ENCODE measurements at regions not wholly inside any gene's neighbourhood (a gene's known extent, or its start where the extent isn't known, plus 50 kb on each side); places are given as distances from the start of the nearest gene placed in this dataset.

DNA sequence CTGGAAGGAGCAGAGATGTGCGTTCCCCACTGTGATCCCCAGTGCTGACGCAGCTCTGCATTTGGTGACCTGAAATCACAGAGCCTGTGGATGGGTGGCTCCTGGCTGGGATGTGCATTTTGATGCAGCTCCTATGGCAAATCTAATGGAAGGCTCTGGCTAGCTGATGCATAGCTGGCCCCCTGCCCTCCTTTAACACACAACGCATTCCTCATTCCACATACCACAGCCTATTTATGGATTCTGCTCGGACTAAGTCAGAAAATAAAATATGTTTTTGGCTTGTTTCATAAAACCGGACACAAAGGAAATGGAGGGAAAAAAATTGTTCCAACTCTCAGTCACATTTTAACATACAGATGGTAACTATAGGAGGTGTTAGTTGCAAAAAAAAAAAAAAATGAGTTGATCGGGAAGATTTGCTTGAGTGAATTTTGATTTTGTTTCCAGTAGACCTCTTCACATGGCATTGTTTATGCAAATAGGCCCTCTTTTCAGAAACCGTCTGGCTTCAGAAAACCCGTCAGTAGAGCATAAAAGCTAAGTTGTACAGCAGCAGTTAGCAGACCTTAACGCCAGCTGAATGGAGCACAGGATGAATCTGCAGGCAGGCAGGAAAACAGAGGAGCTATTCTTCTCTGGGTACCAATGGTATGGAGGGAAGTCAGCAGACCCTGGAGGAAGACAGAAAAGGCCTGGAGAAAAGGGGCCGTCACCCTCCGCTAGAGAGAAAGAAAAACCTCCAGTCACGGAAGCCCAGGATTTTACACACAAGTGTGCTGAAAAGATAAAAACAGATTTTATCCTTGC, 215.4 kb downstream of the HDGFL1 start:
- H3K27me3 ChIP-seq (ENCODE audit: insufficient read depth in 3 of 3, low read length in 2 of 3), result no peaks in the 10 kb centered on the region
- WGBS, 3 donors, result 48 to 57% (median 55%) methylated on average over 12 of the region's 12 CpGs
- TF ChIP-seq, protein P1, sequence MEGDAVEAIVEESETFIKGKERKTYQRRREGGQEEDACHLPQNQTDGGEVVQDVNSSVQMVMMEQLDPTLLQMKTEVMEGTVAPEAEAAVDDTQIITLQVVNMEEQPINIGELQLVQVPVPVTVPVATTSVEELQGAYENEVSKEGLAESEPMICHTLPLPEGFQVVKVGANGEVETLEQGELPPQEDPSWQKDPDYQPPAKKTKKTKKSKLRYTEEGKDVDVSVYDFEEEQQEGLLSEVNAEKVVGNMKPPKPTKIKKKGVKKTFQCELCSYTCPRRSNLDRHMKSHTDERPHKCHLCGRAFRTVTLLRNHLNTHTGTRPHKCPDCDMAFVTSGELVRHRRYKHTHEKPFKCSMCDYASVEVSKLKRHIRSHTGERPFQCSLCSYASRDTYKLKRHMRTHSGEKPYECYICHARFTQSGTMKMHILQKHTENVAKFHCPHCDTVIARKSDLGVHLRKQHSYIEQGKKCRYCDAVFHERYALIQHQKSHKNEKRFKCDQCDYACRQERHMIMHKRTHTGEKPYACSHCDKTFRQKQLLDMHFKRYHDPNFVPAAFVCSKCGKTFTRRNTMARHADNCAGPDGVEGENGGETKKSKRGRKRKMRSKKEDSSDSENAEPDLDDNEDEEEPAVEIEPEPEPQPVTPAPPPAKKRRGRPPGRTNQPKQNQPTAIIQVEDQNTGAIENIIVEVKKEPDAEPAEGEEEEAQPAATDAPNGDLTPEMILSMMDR (IDR thresholded peaks at IDR 0.05), result no peak
- H3K4me3 ChIP-seq, result no peak overlapping the region
- ATAC-seq (no peak), DNase-seq (no peak)
- intact Hi-C loops (cut with DNase I), result no loop called here
- no peaks in the 10 kb centered on the region for H3K9me3 ChIP-seq
- H3K4me1 ChIP-seq, result no peaks in the 10 kb centered on the region
- no peaks in the 10 kb centered on the region for H3K36me3 ChIP-seq (ENCODE audit: insufficient read depth in 1 of 2, low read depth in 1 of 2)
- no peak overlapping the region for H3K27ac ChIP-seq

DNA sequence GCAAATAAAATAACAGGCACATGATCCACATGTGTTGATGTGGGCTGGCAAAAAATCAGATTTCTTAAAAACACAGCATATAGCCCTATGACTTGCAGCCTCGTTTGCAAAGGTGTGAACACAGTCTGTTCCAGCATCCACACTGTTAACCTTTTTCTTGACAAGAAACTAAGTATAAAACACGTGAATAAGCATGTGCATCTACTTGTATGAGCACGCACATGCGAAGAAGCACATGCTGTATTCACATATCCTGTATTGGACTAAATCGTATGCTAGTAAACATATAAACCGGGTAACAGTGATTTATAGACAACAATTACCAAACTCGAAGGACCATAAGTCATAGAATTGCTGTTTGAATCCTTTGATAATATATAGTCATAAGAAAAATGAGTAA, 218.7 kb downstream of the HDGFL1 start:
- no peak for ATAC-seq
- peaks cover under 1% of the 10 kb centered on the region for H3K9me3 ChIP-seq
- intact Hi-C loops (cut with DNase I), result no loop called here
- no peaks in the 10 kb centered on the region for H3K27me3 ChIP-seq (ENCODE audit: insufficient read depth in 3 of 3, low read length in 2 of 3)
- H3K27ac ChIP-seq, result no peak overlapping the region
- no peaks in the 10 kb centered on the region for H3K36me3 ChIP-seq (ENCODE audit: insufficient read depth in 1 of 2, low read depth in 1 of 2)
- no peak overlapping the region for H3K4me3 ChIP-seq
- WGBS, 3 donors, result 87 to 91% (median 89%) methylated on average over 7 of the region's 7 CpGs
- TF ChIP-seq, protein P1 (IDR thresholded peaks at IDR 0.05), result no peak
- H3K4me1 ChIP-seq, result no peaks in the 10 kb centered on the region
- no peak for DNase-seq

DNA sequence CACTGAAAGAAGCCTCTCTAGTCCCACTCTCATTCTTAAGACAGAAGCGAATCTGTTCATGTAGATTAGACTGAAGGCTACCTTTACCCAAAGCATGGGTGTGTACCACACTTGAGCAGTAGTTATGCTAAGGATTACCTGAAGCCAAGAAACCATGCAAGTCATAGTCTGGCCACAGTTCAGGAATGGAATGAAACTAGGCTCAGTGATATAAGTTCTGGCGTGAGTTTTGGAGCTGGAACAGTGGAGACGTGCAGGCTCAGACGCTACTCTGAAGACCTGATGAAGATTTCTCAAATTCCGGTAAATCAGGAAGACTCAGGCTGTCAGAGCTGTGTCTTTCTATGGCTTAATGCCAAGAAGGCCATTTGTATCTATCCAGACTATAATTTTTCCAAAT, 219.9 kb downstream of the HDGFL1 start:
- WGBS, 3 donors, result 65 to 80% (median 74%) methylated on average over 5 of the region's 5 CpGs
- no peak for DNase-seq
- H3K4me1 ChIP-seq, result no peaks in the 10 kb centered on the region
- H3K4me3 ChIP-seq, result no peak overlapping the region
- H3K36me3 ChIP-seq (ENCODE audit: insufficient read depth in 1 of 2, low read depth in 1 of 2), result no peaks in the 10 kb centered on the region
- TF ChIP-seq, protein P1 (IDR thresholded peaks at IDR 0.05), result no peak
- intact Hi-C loops (cut with DNase I), result no loop called here
- H3K9me3 ChIP-seq, result peaks cover 3% of the 10 kb centered on the region
- ATAC-seq, result no peak
- no peak overlapping the region for H3K27ac ChIP-seq
- H3K27me3 ChIP-seq (ENCODE audit: insufficient read depth in 3 of 3, low read length in 2 of 3), result no peaks in the 10 kb centered on the region

DNA sequence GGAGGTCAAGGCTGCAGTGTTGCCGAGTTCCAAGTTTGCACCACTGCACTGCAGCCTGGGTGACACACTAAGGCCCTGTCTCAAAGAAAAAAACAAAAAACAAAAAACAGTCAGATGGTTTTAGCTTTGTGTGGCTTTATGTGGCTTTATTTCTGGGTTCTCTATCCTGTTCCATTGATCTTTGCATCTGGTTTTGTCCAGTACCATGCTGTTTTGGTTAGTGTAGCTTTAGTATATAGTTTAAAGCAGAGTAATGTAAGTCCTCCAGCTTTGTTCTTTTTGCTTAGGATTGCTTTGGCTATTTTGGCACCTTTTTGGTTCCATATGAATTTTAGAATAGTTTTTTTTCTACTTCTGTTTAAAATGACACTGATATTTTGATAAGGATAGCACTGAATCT, 225.5 kb downstream of the HDGFL1 start:
- H3K27ac ChIP-seq, result no peak overlapping the region
- peaks cover 15% of the 10 kb centered on the region for H3K9me3 ChIP-seq
- H3K4me1 ChIP-seq, result no peaks in the 10 kb centered on the region
- no peak overlapping the region for H3K4me3 ChIP-seq
- ATAC-seq (no peak), DNase-seq (no peak)
- no peaks in the 10 kb centered on the region for H3K36me3 ChIP-seq (ENCODE audit: insufficient read depth in 1 of 2, low read depth in 1 of 2)
- 96 to 100% (median 98%) methylated on average over 1 of the region's 1 CpG for WGBS, 3 donors
- intact Hi-C loops (cut with DNase I), result no loop called here
- TF ChIP-seq, protein P1 (IDR thresholded peaks at IDR 0.05), result no peak
- no peaks in the 10 kb centered on the region for H3K27me3 ChIP-seq (ENCODE audit: insufficient read depth in 3 of 3, low read length in 2 of 3)

DNA sequence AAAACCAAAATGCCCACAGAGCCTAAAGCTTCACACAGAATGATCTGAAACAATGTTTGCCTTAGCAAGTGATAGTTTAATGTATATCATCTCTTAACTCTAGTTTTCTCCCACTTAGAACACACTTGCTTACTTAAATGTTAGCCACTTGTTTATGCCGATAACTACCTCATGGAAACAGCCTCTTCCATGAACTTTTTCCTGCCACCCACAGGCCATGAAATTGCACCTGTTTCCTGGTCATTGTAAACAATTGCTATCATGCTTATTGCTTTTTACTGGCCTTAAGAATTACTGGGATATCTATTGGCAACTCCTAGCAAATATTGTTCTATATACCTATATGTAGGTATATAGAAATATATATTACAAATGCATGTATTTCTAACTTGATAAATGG, 231.1 kb downstream of the HDGFL1 start:
- WGBS, 3 donors, result 49 to 58% (median 51%) methylated on average over 1 of the region's 1 CpG
- ATAC-seq (no peak), DNase-seq (no peak)
- intact Hi-C loops (cut with DNase I), result no loop called here
- Histone ChIP-seq H3K4me3 (no peak overlapping the region), H3K9me3 (peaks cover 2% of the 10 kb centered on the region), H3K27me3 (ENCODE audit: insufficient read depth in 3 of 3, low read length in 2 of 3) (no peaks in the 10 kb centered on the region), H3K4me1 (no peaks in the 10 kb centered on the region), H3K36me3 (ENCODE audit: insufficient read depth in 1 of 2, low read depth in 1 of 2) (no peaks in the 10 kb centered on the region), H3K27ac (no peak overlapping the region)
- TF ChIP-seq, protein P1 (IDR thresholded peaks at IDR 0.05), result no peak
